ENCODE measurements at regions not wholly inside any gene's neighbourhood (a gene's known extent, or its start where the extent isn't known, plus 50 kb on each side); places are given as distances from the start of the nearest gene placed in this dataset.

GRCh38 chr4:104901438-104901837 lies 245.2 kb upstream of the TET2 start:
- intact Hi-C loops (cut with micrococcal nuclease), result no loop called here
- Histone ChIP-seq H3K79me2 (ENCODE audit: insufficient read depth, low read length) (no peaks in the 10 kb centered on the region), H4K20me1 (ENCODE audit: insufficient read depth, low read length) (no peaks in the 10 kb centered on the region), H3K4me1 (ENCODE audit: control insufficient read depth in 1 of 2, insufficient read depth in 2 of 2, low read length in 2 of 2) (no peaks in the 10 kb centered on the region), H3K27ac (ENCODE audit: low read depth in 1 of 2, low read length in 2 of 2) (no peak overlapping the region), H3K9ac (ENCODE audit: insufficient read depth, low read length, poor library complexity, severe bottlenecking) (no peak overlapping the region), H2AFZ (ENCODE audit: insufficient read depth, low read depth, low read length, poor library complexity, severe bottlenecking) (no peak overlapping the region), H3K36me3 (replicated peaks in 1 of 2; ENCODE audit: control insufficient read depth in 1 of 2, insufficient read depth in 2 of 2, low read length in 2 of 2) (no peaks in the 10 kb centered on the region), H3K9me3 (replicated peaks in 1 of 2; ENCODE audit: control insufficient read depth in 1 of 2, insufficient read depth in 1 of 2, low read length in 2 of 2) (peaks cover 0 to 4% of the 10 kb centered on the region in 2 donors), H3K27me3 (ENCODE audit: control insufficient read depth in 2 of 2, insufficient read depth in 2 of 2, low read length in 2 of 2) (no peaks in the 10 kb centered on the region), H3K4me2 (replicated peaks; ENCODE audit: extremely low read depth, low read length, poor library complexity, severe bottlenecking) (no peak overlapping the region), H3K4me3 (replicated peaks in 1 of 3; ENCODE audit: low read depth in 2 of 3, low read length in 3 of 3) (no peak overlapping the region)
- peak overlapping the region in 1 of 7 donors; percentile 22 for H3K27ac Mint-ChIP-seq
- H3K27me3 Mint-ChIP-seq (ENCODE audit: low read depth in 3 of 3), result peaks cover 0 to 2% (median 0%) of the 10 kb centered on the region in 3 donors
- no peak for TF ChIP-seq CTCF (IDR thresholded peaks at IDR 0.05)
- DNase-seq, result no peak
- no peak overlapping the region for H3K4me3 Mint-ChIP-seq
- peaks cover 6% of the 10 kb centered on the region for H3K4me1 Mint-ChIP-seq
- 64% methylated on average over 3 of the region's 3 CpGs for WGBS (ENCODE audit: insufficient coverage)
- no peaks in the 10 kb centered on the region for H3K36me3 Mint-ChIP-seq
- peaks cover 3 to 13% (median 5%) of the 10 kb centered on the region in 7 donors for H3K9me3 Mint-ChIP-seq

- no peak for DNase-seq
- WGBS (ENCODE audit: insufficient coverage), result no CpG with 5 or more reads among the region's 4 CpGs
- Mint-ChIP-seq H3K4me1 (peaks cover 6% of the 10 kb centered on the region), H3K4me3 (no peak overlapping the region), H3K9me3 (peaks cover 3 to 13% (median 5%) of the 10 kb centered on the region in 7 donors), H3K27ac (no peak overlapping the region), H3K36me3 (no peaks in the 10 kb centered on the region), H3K27me3 (ENCODE audit: low read depth in 3 of 3) (peaks cover 0 to 2% (median 0%) of the 10 kb centered on the region in 3 donors)
- Histone ChIP-seq H3K36me3 (replicated peaks in 1 of 2; ENCODE audit: control insufficient read depth in 1 of 2, insufficient read depth in 2 of 2, low read length in 2 of 2) (no peaks in the 10 kb centered on the region), H3K27ac (ENCODE audit: low read depth in 1 of 2, low read length in 2 of 2) (no peak overlapping the region), H3K9ac (ENCODE audit: insufficient read depth, low read length, poor library complexity, severe bottlenecking) (no peak overlapping the region), H2AFZ (ENCODE audit: insufficient read depth, low read depth, low read length, poor library complexity, severe bottlenecking) (peak overlapping the region; percentile 9), H3K79me2 (ENCODE audit: insufficient read depth, low read length) (no peaks in the 10 kb centered on the region), H3K27me3 (ENCODE audit: control insufficient read depth in 2 of 2, insufficient read depth in 2 of 2, low read length in 2 of 2) (no peaks in the 10 kb centered on the region), H3K4me3 (replicated peaks in 1 of 3; ENCODE audit: low read depth in 2 of 3, low read length in 3 of 3) (no peak overlapping the region), H3K9me3 (replicated peaks in 1 of 2; ENCODE audit: control insufficient read depth in 1 of 2, insufficient read depth in 1 of 2, low read length in 2 of 2) (peaks cover 0 to 4% of the 10 kb centered on the region in 2 donors), H4K20me1 (ENCODE audit: insufficient read depth, low read length) (no peaks in the 10 kb centered on the region), H3K4me1 (ENCODE audit: control insufficient read depth in 1 of 2, insufficient read depth in 2 of 2, low read length in 2 of 2) (no peaks in the 10 kb centered on the region), H3K4me2 (replicated peaks; ENCODE audit: extremely low read depth, low read length, poor library complexity, severe bottlenecking) (no peak overlapping the region)
- intact Hi-C loops (cut with micrococcal nuclease), result no loop called here
- TF ChIP-seq CTCF (IDR thresholded peaks at IDR 0.05), result no peak
These were observed 244.6 kb upstream of the TET2 start for GRCh38 chr4:104901961-104902605.
